ENCODE measurements at regions not wholly inside any gene's neighbourhood (a gene's known extent, or its start where the extent isn't known, plus 50 kb on each side); places are given as distances from the start of the nearest gene placed in this dataset.
"Not testable (repeated sequence)": the region's sequence is repeated elsewhere in the genome, so short reads cannot be mapped to it uniquely, and the experiment has no call there.

GRCh38 chr10:94225589-94225988 is 137.2 kb downstream of the NOC3L start:
- ATAC-seq: no peak
- DNase-seq: no peak

- no peak for DNase-seq
- ATAC-seq: no peak
These were observed 132.5 kb downstream of the NOC3L start for GRCh38 chr10:94230134-94230785.

- DNase-seq (no peak), ATAC-seq (no peak)
These were observed 129.9 kb downstream of the NOC3L start for GRCh38 chr10:94232711-94233383.

GRCh38 chr10:94235461-94235860 is 127.3 kb downstream of the NOC3L start:
- no peak for ATAC-seq
- DNase-seq: no peak

- ATAC-seq (no peak), DNase-seq (no peak)
These were observed 124.6 kb downstream of the NOC3L start for GRCh38 chr10:94238006-94238617.

GRCh38 chr10:94239696-94240095 is 123.0 kb downstream of the NOC3L start:
- ATAC-seq (no peak), DNase-seq (no peak)

GRCh38 chr10:94240491-94240890 is 122.2 kb downstream of the NOC3L start:
- DNase-seq (no peak), ATAC-seq (no peak)

- ATAC-seq: no peak
- no peak for DNase-seq
These were observed 121.8 kb downstream of the NOC3L start for GRCh38 chr10:94240901-94241300.

- DNase-seq: no peak
- ATAC-seq: no peak
These were observed 111.6 kb downstream of the NOC3L start for GRCh38 chr10:94251098-94251497.

GRCh38 chr10:94251568-94251967 is 111.2 kb downstream of the NOC3L start:
- ATAC-seq (no peak), DNase-seq (no peak)

GRCh38 chr10:94257407-94257806 is 105.3 kb downstream of the NOC3L start:
- DNase-seq, ATAC-seq: not testable (repeated sequence)

- DNase-seq: no peak
- no peak for ATAC-seq
These were observed 102.3 kb downstream of the NOC3L start for GRCh38 chr10:94260455-94260854.

GRCh38 chr10:94264085-94264484 is 98.7 kb downstream of the NOC3L start:
- no peak for DNase-seq
- ATAC-seq: no peak

GRCh38 chr10:94266091-94266490 is 96.6 kb downstream of the NOC3L start:
- DNase-seq (no peak), ATAC-seq (no peak)

- ATAC-seq (no peak), DNase-seq (no peak)
These were observed 94.1 kb downstream of the NOC3L start for GRCh38 chr10:94268652-94269051.

- ATAC-seq (no peak), DNase-seq (no peak)
These were observed 88.5 kb downstream of the NOC3L start for GRCh38 chr10:94274142-94274787.

GRCh38 chr10:94276140-94276539 is 86.6 kb downstream of the NOC3L start:
- DNase-seq: no peak
- no peak for ATAC-seq

- DNase-seq (no peak), ATAC-seq (no peak)
These were observed 85.3 kb downstream of the NOC3L start for GRCh38 chr10:94277450-94277849.

GRCh38 chr10:94279835-94280709 is 82.7 kb downstream of the NOC3L start:
- peak; percentile 72 for DNase-seq
- peak; percentile 81 for ATAC-seq

GRCh38 chr10:94281654-94282053 is 81.1 kb downstream of the NOC3L start:
- no peak for ATAC-seq
- DNase-seq: no peak

- DNase-seq (no peak), ATAC-seq (no peak)
These were observed 80.4 kb downstream of the NOC3L start for GRCh38 chr10:94282369-94282768.

All from stimulated activated naive CD8-positive, alpha-beta T cell treated with anti-CD3 and anti-CD28 coated beads, Interleukin-15, Interleukin-2, amounts not matched to agents 100 U/mL and 50 U/mL, for 24 hours (primary cell).